Eye (tissue), 1 donor: ENCODE measurements at regions not wholly inside any gene's neighbourhood (a gene's known extent, or its start where the extent isn't known, plus 50 kb on each side); places are given as distances from the start of the nearest gene placed in this dataset.

Experiments
- DNase-seq: peaks from one replicate; pipeline ENCODE4 v3.0.0-alpha.2; 2015

GRCh38 chr20:7571101-7571500 lies 369.2 kb downstream of the HAO1 start:
- no peak for DNase-seq

- no peak for DNase-seq
Measured at GRCh38 chr20:7571521-7572055, 368.7 kb downstream of the HAO1 start.

- no peak for DNase-seq
Measured at GRCh38 chr20:7579888-7580287, 360.4 kb downstream of the HAO1 start.

GRCh38 chr20:7585126-7585679 lies 355.1 kb downstream of the HAO1 start:
- DNase-seq: no peak

- DNase-seq: no peak
Measured at GRCh38 chr20:7586481-7586880, 353.8 kb downstream of the HAO1 start.

- DNase-seq: no peak
Measured at GRCh38 chr20:7589164-7589563, 351.1 kb downstream of the HAO1 start.

- DNase-seq: no peak
Measured at GRCh38 chr20:7596541-7596940, 343.7 kb downstream of the HAO1 start.

GRCh38 chr20:7601431-7601830 lies 338.8 kb downstream of the HAO1 start:
- DNase-seq: no peak

GRCh38 chr20:7606941-7607340 lies 333.3 kb downstream of the HAO1 start:
- no peak for DNase-seq

GRCh38 chr20:7608250-7608649 lies 332.0 kb downstream of the HAO1 start:
- peak; percentile 15 for DNase-seq

GRCh38 chr20:7609251-7609650 lies 331.0 kb downstream of the HAO1 start:
- no peak for DNase-seq

GRCh38 chr20:7610681-7611080 lies 329.6 kb downstream of the HAO1 start:
- no peak for DNase-seq

GRCh38 chr20:7617797-7618196 lies 322.5 kb downstream of the HAO1 start:
- no peak for DNase-seq

- DNase-seq: no peak
Measured at GRCh38 chr20:7622399-7622961, 317.8 kb downstream of the HAO1 start.

GRCh38 chr20:7624886-7625285 lies 315.4 kb downstream of the HAO1 start:
- DNase-seq: no peak

GRCh38 chr20:7627734-7628663 lies 312.3 kb downstream of the HAO1 start:
- peak; percentile 4 for DNase-seq

- no peak for DNase-seq
Measured at GRCh38 chr20:7629880-7630279, 310.4 kb downstream of the HAO1 start.

GRCh38 chr20:7637184-7637583 lies 303.1 kb downstream of the HAO1 start:
- DNase-seq: no peak

- peak; percentile 24 for DNase-seq
Measured at GRCh38 chr20:7650086-7650879, 290.0 kb downstream of the HAO1 start.

GRCh38 chr20:7654231-7654630 lies 286.0 kb downstream of the HAO1 start:
- DNase-seq: peak; percentile 20

- no peak for DNase-seq
Measured at GRCh38 chr20:7656687-7657467, 283.4 kb downstream of the HAO1 start.

GRCh38 chr20:7657569-7657968 lies 282.7 kb downstream of the HAO1 start:
- DNase-seq: no peak
